IMR-90 (cell line): ENCODE measurements at regions not wholly inside any gene's neighbourhood (a gene's known extent, or its start where the extent isn't known, plus 50 kb on each side); places are given as distances from the start of the nearest gene placed in this dataset.

Experiments used
- ATAC-seq: fragments of 200-7000 bp; cut with Tn5 transposase; 2 replicates; pipeline ENCODE4 v1.9.1; 2020; ENCODE audit warnings: low read depth, mild to moderate bottlenecking, moderate library complexity
- BruUV-seq: library from RNA; stranded (reverse); fragments of 400-500 nt; replicated peaks from 2 replicates; lab custom pipeline; 2021; lab: Mats Ljungman, UMichigan
- CTCF ChIA-PET: fragments of 300-600 bp; formaldehyde crosslinking; extraction: SDS; loops from one replicate; lab custom pipeline; 2021; ENCODE audit warnings: antibody characterized with exemption; lab: Yijun Ruan, JAX
- POLR2A ChIA-PET: fragments of 300-600 bp; sonication (Branson Sonifier 250); formaldehyde crosslinking; loops from one replicate; lab custom pipeline; 2022; ENCODE audit warnings: antibody characterized with exemption; ENCODE audit not compliant: unreplicated experiment; lab: Charles Lee
- DNase-seq: peaks from one replicate; pipeline ENCODE4 v3.0.0; 2013
- H2AFZ ChIP-seq: replicated peaks from 2 replicates; pipeline ENCODE3; 2013; ENCODE audit warnings: low read length, mild to moderate bottlenecking; ENCODE audit not compliant: poor library complexity
- H2AK5ac ChIP-seq: 2 replicates; pipeline ENCODE4 v1.6.1; 2013; ENCODE audit warnings: low read depth, low read length, inconsistent platforms
- H2AK9ac ChIP-seq: replicated peaks from 2 replicates; pipeline ENCODE3; 2013; ENCODE audit warnings: mild to moderate bottlenecking, low read depth, low read length, moderate library complexity; ENCODE audit not compliant: poor library complexity
- H2BK120ac ChIP-seq: 2 replicates; pipeline ENCODE4 v1.6.1; 2013; ENCODE audit warnings: low read depth, low read length, inconsistent platforms
- H2BK15ac ChIP-seq: 3 replicates; pipeline ENCODE4 v1.6.1; 2013; ENCODE audit warnings: low read depth, low read length, inconsistent platforms
- H2BK20ac ChIP-seq: 2 replicates; pipeline ENCODE4 v1.6.1; 2013; ENCODE audit warnings: low read depth, mild to moderate bottlenecking, inconsistent platforms, low read length, moderate library complexity
- H2BK5ac ChIP-seq: 2 replicates; pipeline ENCODE4 v1.6.1; 2013; ENCODE audit warnings: mild to moderate bottlenecking, low read depth, low read length, inconsistent platforms; ENCODE audit not compliant: poor library complexity, severe bottlenecking
- H3K14ac ChIP-seq: replicated peaks from 2 replicates; pipeline ENCODE4 v1.6.1; 2013; ENCODE audit warnings: low read depth, low read length, inconsistent platforms
- H3K18ac ChIP-seq: 2 replicates; pipeline ENCODE4 v1.6.1; 2013; ENCODE audit warnings: low read depth, low read length, control low read depth
- H3K23ac ChIP-seq: 2 replicates; pipeline ENCODE4 v1.6.1; 2013; ENCODE audit warnings: low read depth, low read length, inconsistent platforms
- H3K27ac ChIP-seq: 2 replicates; pipeline ENCODE4 v1.5.1; 2013; ENCODE audit warnings: mild to moderate bottlenecking, control low read depth, low read length; ENCODE audit not compliant: insufficient read depth
- H3K27me3 ChIP-seq: 2 replicates; pipeline ENCODE4 v1.6.1; 2013; ENCODE audit warnings: low read length; ENCODE audit not compliant: control insufficient read depth, insufficient read depth
- H3K36me3 ChIP-seq: 2 replicates; pipeline ENCODE4 v1.6.1; 2013; ENCODE audit warnings: low read length, mixed read lengths; ENCODE audit not compliant: control insufficient read depth, insufficient read depth
- H3K4ac ChIP-seq: 2 replicates; pipeline ENCODE4 v1.6.1; 2013; ENCODE audit warnings: low read depth, low read length, inconsistent platforms
- H3K4me1 ChIP-seq: 2 replicates; pipeline ENCODE4 v1.6.1; 2013; ENCODE audit warnings: low read length, mixed read lengths; ENCODE audit not compliant: control insufficient read depth, insufficient read depth
- H3K4me2 ChIP-seq: 2 replicates; pipeline ENCODE4 v1.6.1; 2013; ENCODE audit warnings: low read depth, mild to moderate bottlenecking, control low read depth, low read length, moderate library complexity
- H3K4me3 ChIP-seq: 2 replicates; pipeline ENCODE4 v1.5.1; 2013; ENCODE audit warnings: low read depth, mild to moderate bottlenecking, control low read depth, low read length, moderate library complexity; ENCODE audit not compliant: insufficient read depth
- H3K56ac ChIP-seq: 2 replicates; pipeline ENCODE4 v1.6.1; 2013; ENCODE audit warnings: low read length, inconsistent platforms; ENCODE audit not compliant: insufficient read depth; ENCODE audit errors: extremely low read depth
- H3K79me1 ChIP-seq, 2 experiments: 2 replicates each; pipeline ENCODE4 v1.6.1; 2013; ENCODE audit warnings: low read length in 2 of 2, inconsistent platforms in 1 of 2, low read depth in 1 of 2
- H3K9ac ChIP-seq: 2 replicates; pipeline ENCODE4 v1.6.1; 2013; ENCODE audit warnings: low read depth, low read length, control low read depth
- H3K9me1 ChIP-seq: 2 replicates; pipeline ENCODE4 v1.6.1; 2013; ENCODE audit warnings: low read length, inconsistent platforms; ENCODE audit not compliant: insufficient read depth
- H3K9me3 ChIP-seq: 2 replicates; pipeline ENCODE4 v1.6.1; 2013; ENCODE audit warnings: low read length; ENCODE audit not compliant: control insufficient read depth, insufficient read depth
- H4K20me1 ChIP-seq: 2 replicates; pipeline ENCODE4 v1.6.1; 2013; ENCODE audit warnings: low read length, inconsistent platforms; ENCODE audit not compliant: insufficient read depth
- H4K5ac ChIP-seq: 2 replicates; pipeline ENCODE4 v1.6.1; 2013; ENCODE audit warnings: mild to moderate bottlenecking, low read depth, low read length, control low read depth
- H4K8ac ChIP-seq, 2 experiments: 2 replicates each; pipeline ENCODE4 v1.6.1; 2013; ENCODE audit warnings: low read depth in 2 of 2, low read length in 2 of 2, control low read depth in 1 of 2, inconsistent platforms in 1 of 2
- H4K91ac ChIP-seq: 2 replicates; pipeline ENCODE4 v1.6.1; 2013; ENCODE audit warnings: low read depth, low read length, inconsistent platforms; ENCODE audit not compliant: insufficient read depth
- BHLHE40 ChIP-seq: fragments of 150-350 bp; IDR thresholded peaks from 2 replicates; pipeline ENCODE4 v1.6.1; 2016; ENCODE audit warnings: mild to moderate bottlenecking, low read depth, low read length
- CTCF ChIP-seq: conservative IDR thresholded peaks from 2 replicates; pipeline ENCODE4 v1.5.1; 2012; ENCODE audit warnings: mild to moderate bottlenecking, low read depth, low read length, improper control_type of control experiment
- FOS ChIP-seq: fragments of 150-350 bp; IDR thresholded peaks from 2 replicates; pipeline ENCODE4 v1.6.1; 2016; ENCODE audit warnings: low read depth, low read length
- MAFK ChIP-seq: IDR thresholded peaks from 2 replicates; pipeline ENCODE4 v1.6.1; 2012; ENCODE audit warnings: low read depth, low read length, improper control_type of control experiment
- MAZ ChIP-seq: IDR thresholded peaks from 2 replicates; pipeline ENCODE4 v1.6.1; 2012; ENCODE audit warnings: low read depth, mild to moderate bottlenecking, low read length, improper control_type of control experiment, moderate library complexity, borderline replicate concordance
- MXI1 ChIP-seq: IDR thresholded peaks from 2 replicates; pipeline ENCODE4 v1.6.1; 2012; ENCODE audit warnings: low read depth, mild to moderate bottlenecking, low read length, moderate library complexity, borderline replicate concordance
- NFE2L2 ChIP-seq: fragments of 150-350 bp; IDR thresholded peaks from 2 replicates; pipeline ENCODE4 v1.6.1; 2016; ENCODE audit warnings: low read depth, mild to moderate bottlenecking, low read length
- POLR2A ChIP-seq: IDR thresholded peaks from 2 replicates; pipeline ENCODE4 v1.6.1; 2012; ENCODE audit warnings: mild to moderate bottlenecking, low read depth, low read length
- RAD21 ChIP-seq: IDR thresholded peaks from 2 replicates; pipeline ENCODE4 v1.6.1; 2012; ENCODE audit warnings: low read length, improper control_type of control experiment
- RCOR1 ChIP-seq: IDR thresholded peaks from 2 replicates; pipeline ENCODE4 v1.6.1; 2012; ENCODE audit warnings: mild to moderate bottlenecking, low read length, improper control_type of control experiment; ENCODE audit not compliant: insufficient replicate concordance
- RFX5 ChIP-seq: IDR thresholded peaks from 2 replicates; pipeline ENCODE4 v1.8.0; 2012; ENCODE audit warnings: low read depth, mild to moderate bottlenecking, low read length, moderate library complexity
- SMC3 ChIP-seq: fragments of 150-350 bp; IDR thresholded peaks from 2 replicates; pipeline ENCODE4 v1.6.1; 2016; ENCODE audit warnings: low read depth, mild to moderate bottlenecking, antibody characterized with exemption, low read length, moderate library complexity
- WGBS, 2 experiments: methylation state at CpG; one replicate each; pipeline versions ENCODE4 v1.1.5 to v1.1.7; 2013; ENCODE audit warnings: missing lambda C conversion rate in 2 of 2; ENCODE audit not compliant: insufficient read length in 1 of 2; ENCODE audit errors: extremely low coverage in 2 of 2; 5-methylcytosine and 5-hydroxymethylcytosine counted together
- dilution Hi-C: fragments of 300-500 bp; cut with HindIII; formaldehyde crosslinking; loops from one replicate; pipeline ENCODE4 v1.14.3; 2018; ENCODE audit warnings: low sequenced_read_pairs; ENCODE audit not compliant: unreplicated experiment
- in situ Hi-C: fragments of 300-500 bp; cut with MboI; formaldehyde crosslinking; loops from 3 replicates; pipeline ENCODE4 v1.14.3; 2019; ENCODE audit warnings: low sequenced_read_pairs, inconsistent platforms, mixed read lengths
- intact Hi-C: fragments of 100-400 bp; cut with micrococcal nuclease; formaldehyde crosslinking; loops from 2 replicates; pipeline ENCODE4 v1.10.0; 2022
- TF ChIP-seq, protein P1 (sequence below): fragments of 150-350 bp; IDR thresholded peaks from 2 replicates; pipeline ENCODE4 v1.6.1; 2016; ENCODE audit warnings: low read depth, mild to moderate bottlenecking, low read length, moderate library complexity, borderline replicate concordance

GRCh38 chr1:208888376-208888775 is 644.2 kb upstream of the PLXNA2 start:
- H3K79me1 ChIP-seq, result no peaks in the 10 kb centered on the region
- TF ChIP-seq RCOR1, result no peak
- no peak for TF ChIP-seq MAZ
- TF ChIP-seq NFE2L2, result no peak
- TF ChIP-seq MAFK, result no peak
- no peak for TF ChIP-seq RAD21
- TF ChIP-seq MXI1, result no peak
- TF ChIP-seq POLR2A, result no peak
- no peak for TF ChIP-seq BHLHE40
- TF ChIP-seq FOS, result no peak
- no peak for TF ChIP-seq RFX5
- TF ChIP-seq SMC3, result no peak
- TF ChIP-seq, protein P1, sequence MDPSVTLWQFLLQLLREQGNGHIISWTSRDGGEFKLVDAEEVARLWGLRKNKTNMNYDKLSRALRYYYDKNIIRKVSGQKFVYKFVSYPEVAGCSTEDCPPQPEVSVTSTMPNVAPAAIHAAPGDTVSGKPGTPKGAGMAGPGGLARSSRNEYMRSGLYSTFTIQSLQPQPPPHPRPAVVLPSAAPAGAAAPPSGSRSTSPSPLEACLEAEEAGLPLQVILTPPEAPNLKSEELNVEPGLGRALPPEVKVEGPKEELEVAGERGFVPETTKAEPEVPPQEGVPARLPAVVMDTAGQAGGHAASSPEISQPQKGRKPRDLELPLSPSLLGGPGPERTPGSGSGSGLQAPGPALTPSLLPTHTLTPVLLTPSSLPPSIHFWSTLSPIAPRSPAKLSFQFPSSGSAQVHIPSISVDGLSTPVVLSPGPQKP, result no peak
- no peak for TF ChIP-seq CTCF
- no peaks in the 10 kb centered on the region for H3K4me1 ChIP-seq
- H3K14ac ChIP-seq, result no peak overlapping the region
- H4K5ac ChIP-seq, result no peak overlapping the region
- CTCF ChIA-PET, result no interaction called here
- ATAC-seq, result no peak
- no peaks in the 10 kb centered on the region for H3K27me3 ChIP-seq
- H2AK5ac ChIP-seq, result no peak overlapping the region
- H3K23ac ChIP-seq, result no peak overlapping the region
- BruUV-seq, result no TSS peak
- no peak overlapping the region for H3K4me2 ChIP-seq
- H3K9ac ChIP-seq, result no peak overlapping the region
- H3K27ac ChIP-seq, result no peak overlapping the region
- H3K56ac ChIP-seq, result no peak overlapping the region
- no CpG with 5 or more reads among the region's 2 CpGs for WGBS, 2 experiments
- no peaks in the 10 kb centered on the region for H4K20me1 ChIP-seq
- dilution Hi-C loops, result no loop called here
- no peak overlapping the region for H4K8ac ChIP-seq
- in situ Hi-C loops, result no loop called here
- no peak overlapping the region for H3K4me3 ChIP-seq
- DNase-seq, result no peak
- no peak overlapping the region for H2BK5ac ChIP-seq
- H3K18ac ChIP-seq, result no peak overlapping the region
- H2BK120ac ChIP-seq, result no peak overlapping the region
- POLR2A ChIA-PET, result no interaction called here
- H4K91ac ChIP-seq, result no peak overlapping the region
- no peak overlapping the region for H2AK9ac ChIP-seq
- no peak overlapping the region for H3K4ac ChIP-seq
- H2AFZ ChIP-seq, result no peak overlapping the region
- intact Hi-C loops, result no loop called here
- H3K9me3 ChIP-seq, result peaks cover 2% of the 10 kb centered on the region; the same call in 1 of the 2 replicates
- H3K9me1 ChIP-seq, result no peaks in the 10 kb centered on the region
- no peak overlapping the region for H2BK15ac ChIP-seq
- H2BK20ac ChIP-seq, result no peak overlapping the region
- no peaks in the 10 kb centered on the region for H3K36me3 ChIP-seq
